ENCODE measurements at regions not wholly inside any gene's neighbourhood (a gene's known extent, or its start where the extent isn't known, plus 50 kb on each side); places are given as distances from the start of the nearest gene placed in this dataset.
"Not testable (repeated sequence)": the region's sequence is repeated elsewhere in the genome, so short reads cannot be mapped to it uniquely, and the experiment has no call there.

- in situ Hi-C loops (cut with MboI; ENCODE audit: low sequenced_read_pairs), result no loop called here
Measured at GRCh38 chr7:97373736-97374135, 256.2 kb downstream of the SDHAF3 start.

- in situ Hi-C loops (cut with MboI; ENCODE audit: low sequenced_read_pairs), result no loop called here
Measured at GRCh38 chr7:97377713-97378112, 260.2 kb downstream of the SDHAF3 start.

GRCh38 chr7:97381815-97382554, 264.5 kb downstream of the SDHAF3 start:
- in situ Hi-C loops (cut with MboI; ENCODE audit: low sequenced_read_pairs), result no loop called here

- in situ Hi-C loops (cut with MboI; ENCODE audit: low sequenced_read_pairs), result no loop called here
Measured at GRCh38 chr7:97390052-97390451, 272.6 kb downstream of the SDHAF3 start.

GRCh38 chr7:97390915-97391593, 273.6 kb downstream of the SDHAF3 start:
- in situ Hi-C loops (cut with MboI; ENCODE audit: low sequenced_read_pairs), result no loop called here

- in situ Hi-C loops (cut with MboI; ENCODE audit: low sequenced_read_pairs), result no loop called here
Measured at GRCh38 chr7:97401398-97401797, 283.9 kb downstream of the SDHAF3 start.

- in situ Hi-C loops (cut with MboI; ENCODE audit: low sequenced_read_pairs), result no loop called here
Measured at GRCh38 chr7:97405835-97406234, 288.3 kb downstream of the SDHAF3 start.

- in situ Hi-C loops (cut with MboI; ENCODE audit: low sequenced_read_pairs), result no loop called here
Measured at GRCh38 chr7:97407106-97407505, 289.6 kb downstream of the SDHAF3 start.

- in situ Hi-C loops (cut with MboI; ENCODE audit: low sequenced_read_pairs), result no loop called here
Measured at GRCh38 chr7:97409346-97409745, 291.8 kb downstream of the SDHAF3 start.

- in situ Hi-C loops (cut with MboI; ENCODE audit: low sequenced_read_pairs), result no loop called here
Measured at GRCh38 chr7:97418312-97418711, 300.8 kb downstream of the SDHAF3 start.

- in situ Hi-C loops (cut with MboI; ENCODE audit: low sequenced_read_pairs), result no loop called here
Measured at GRCh38 chr7:97419898-97420297, 302.4 kb downstream of the SDHAF3 start.

GRCh38 chr7:97421307-97421930, 303.9 kb downstream of the SDHAF3 start:
- in situ Hi-C loops (cut with MboI; ENCODE audit: low sequenced_read_pairs), result no loop called here

GRCh38 chr7:97422046-97422445, 304.5 kb downstream of the SDHAF3 start:
- in situ Hi-C loops (cut with MboI; ENCODE audit: low sequenced_read_pairs), result no loop called here

GRCh38 chr7:97430006-97430405, 301.9 kb upstream of the TAC1 start:
- in situ Hi-C loops (cut with MboI; ENCODE audit: low sequenced_read_pairs), result no loop called here

- in situ Hi-C loops (cut with MboI; ENCODE audit: low sequenced_read_pairs), result no loop called here
Measured at GRCh38 chr7:97439637-97440214, 292.2 kb upstream of the TAC1 start.

GRCh38 chr7:97446361-97446760, 285.5 kb upstream of the TAC1 start:
- in situ Hi-C loops (cut with MboI; ENCODE audit: low sequenced_read_pairs), result no loop called here

- in situ Hi-C loops (cut with MboI; ENCODE audit: low sequenced_read_pairs), result not testable (repeated sequence)
Measured at GRCh38 chr7:97449448-97449847, 282.4 kb upstream of the TAC1 start.

GRCh38 chr7:97450516-97450915, 281.4 kb upstream of the TAC1 start:
- in situ Hi-C loops (cut with MboI; ENCODE audit: low sequenced_read_pairs), result no loop called here

GRCh38 chr7:97454636-97455035, 277.2 kb upstream of the TAC1 start:
- in situ Hi-C loops (cut with MboI; ENCODE audit: low sequenced_read_pairs), result no loop called here

GRCh38 chr7:97457054-97457453, 274.8 kb upstream of the TAC1 start:
- in situ Hi-C loops (cut with MboI; ENCODE audit: low sequenced_read_pairs), result no loop called here

- in situ Hi-C loops (cut with MboI; ENCODE audit: low sequenced_read_pairs), result no loop called here
Measured at GRCh38 chr7:97460433-97460832, 271.5 kb upstream of the TAC1 start.

GRCh38 chr7:97461596-97461995, 270.3 kb upstream of the TAC1 start:
- in situ Hi-C loops (cut with MboI; ENCODE audit: low sequenced_read_pairs), result no loop called here
